ENCODE measurements at regions not wholly inside any gene's neighbourhood (a gene's known extent, or its start where the extent isn't known, plus 50 kb on each side); places are given as distances from the start of the nearest gene placed in this dataset.

DNA sequence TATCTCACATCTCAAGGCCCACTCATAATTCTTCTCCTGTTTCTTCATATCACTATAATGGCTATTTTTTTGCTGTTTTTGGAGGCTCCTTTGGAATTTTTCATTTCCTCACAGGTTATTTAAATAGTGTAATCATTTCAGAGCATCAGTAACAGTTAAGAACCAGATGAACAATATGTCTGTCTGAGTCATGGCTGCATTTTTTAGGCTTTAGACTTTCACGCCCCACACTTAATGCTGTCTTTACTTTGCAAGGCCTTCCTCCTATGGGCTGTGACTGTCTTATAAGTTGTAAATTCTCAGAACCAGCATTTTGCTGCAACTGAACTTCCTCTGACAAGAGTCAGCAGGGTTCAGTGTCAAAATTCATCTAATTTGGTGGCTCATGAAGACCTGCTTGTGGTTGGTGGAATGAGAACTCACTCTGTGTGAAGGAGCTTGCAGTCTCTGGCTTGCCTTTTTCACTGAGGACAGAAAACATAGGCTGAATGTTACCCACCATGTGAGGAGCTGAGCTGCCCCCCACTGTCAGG, 56.1 kb upstream of the NLGN4Y start:
- Histone ChIP-seq H3K4me1 (ENCODE audit: control insufficient read depth, insufficient read depth, low read length, poor library complexity, severe bottlenecking) (peaks cover 27% of the 10 kb centered on the region), H3K9me3 (ENCODE audit: control insufficient read depth, low read length) (no peaks in the 10 kb centered on the region), H3K27ac (ENCODE audit: low read depth, low read length, severe bottlenecking) (peak overlapping the region; percentile 41), H3K36me3 (ENCODE audit: control insufficient read depth, insufficient read depth, low read length) (no peaks in the 10 kb centered on the region), H3K4me3 (ENCODE audit: extremely low read depth, insufficient read depth, low read length, poor library complexity, severe bottlenecking) (no peak overlapping the region)
- WGBS, 2 experiments (ENCODE audit: insufficient coverage in 2 of 2): no CpG with 5 or more reads among the region's 1 CpG

DNA sequence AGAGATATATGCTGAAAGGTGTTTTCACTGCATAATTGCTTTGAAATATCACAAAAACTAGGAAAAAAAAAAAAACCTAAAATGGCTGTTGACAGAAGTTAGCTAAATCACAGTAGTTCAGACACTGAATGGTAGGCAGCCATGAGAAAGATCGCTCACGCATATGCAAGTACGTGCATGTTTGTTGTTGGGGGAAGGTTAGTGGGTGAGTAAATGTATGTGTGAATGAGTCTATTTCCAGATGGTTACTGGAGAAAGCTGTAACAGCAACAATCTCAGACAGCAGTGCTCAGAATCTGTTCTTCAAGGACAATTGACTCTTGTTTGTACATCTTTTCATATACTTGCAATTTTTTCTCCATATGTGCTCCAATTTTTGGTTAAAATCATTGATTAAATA, 51.9 kb upstream of the NLGN4Y start:
- H3K27ac ChIP-seq (ENCODE audit: low read depth, low read length, severe bottlenecking): no peak overlapping the region
- no CpG with 5 or more reads among the region's 3 CpGs for WGBS, 2 experiments (ENCODE audit: insufficient coverage in 2 of 2)
- H3K4me1 ChIP-seq (ENCODE audit: control insufficient read depth, insufficient read depth, low read length, poor library complexity, severe bottlenecking): peaks cover 19% of the 10 kb centered on the region
- no peak overlapping the region for H3K4me3 ChIP-seq (ENCODE audit: extremely low read depth, insufficient read depth, low read length, poor library complexity, severe bottlenecking)
- no peaks in the 10 kb centered on the region for H3K36me3 ChIP-seq (ENCODE audit: control insufficient read depth, insufficient read depth, low read length)
- no peaks in the 10 kb centered on the region for H3K9me3 ChIP-seq (ENCODE audit: control insufficient read depth, low read length)

DNA sequence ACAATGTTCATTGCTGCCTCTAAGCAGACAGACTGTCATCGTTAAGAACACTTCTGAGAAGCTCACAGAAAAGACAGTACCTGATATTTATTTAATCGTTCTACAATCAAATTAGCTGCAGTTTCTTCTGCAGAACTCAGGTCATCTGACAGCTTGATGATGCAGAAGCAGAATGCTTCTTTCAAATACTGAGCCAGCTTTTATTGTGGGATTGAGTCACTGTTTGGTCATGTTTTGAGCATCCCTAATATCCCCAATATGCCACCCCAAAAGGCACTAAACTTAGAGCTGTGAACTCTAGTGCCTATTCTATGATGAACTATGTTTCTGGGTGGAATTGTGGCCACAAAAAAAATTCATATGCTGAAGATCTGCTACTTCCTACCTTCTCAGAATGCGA, 51.0 kb upstream of the NLGN4Y start:
- peaks cover 10% of the 10 kb centered on the region for H3K4me1 ChIP-seq (ENCODE audit: control insufficient read depth, insufficient read depth, low read length, poor library complexity, severe bottlenecking)
- H3K27ac ChIP-seq (ENCODE audit: low read depth, low read length, severe bottlenecking): no peak overlapping the region
- no peak overlapping the region for H3K4me3 ChIP-seq (ENCODE audit: extremely low read depth, insufficient read depth, low read length, poor library complexity, severe bottlenecking)
- 80% methylated on average over 1 of the region's 3 CpGs; no CpG with 5 or more reads in 1 of the 2 experiments for WGBS, 2 experiments (ENCODE audit: insufficient coverage in 2 of 2)
- no peaks in the 10 kb centered on the region for H3K9me3 ChIP-seq (ENCODE audit: control insufficient read depth, low read length)
- H3K36me3 ChIP-seq (ENCODE audit: control insufficient read depth, insufficient read depth, low read length): no peaks in the 10 kb centered on the region

Data from mesodermal cell (in vitro differentiated cells).